Panc1 (cell line): ENCODE measurements at regions not wholly inside any gene's neighbourhood (a gene's known extent, or its start where the extent isn't known, plus 50 kb on each side); places are given as distances from the start of the nearest gene placed in this dataset.

Experiments used
- ATAC-seq: fragments of 200-7000 bp; cut with Tn5 transposase; 2 replicates; pipeline ENCODE4 v1.9.1; 2020; ENCODE audit warnings: mild to moderate bottlenecking, moderate library complexity
- BruUV-seq: library from RNA; stranded (reverse); fragments of 400-500 nt; replicated peaks from 2 replicates; lab custom pipeline; 2021; lab: Mats Ljungman, UMichigan
- CTCF ChIA-PET: fragments of 300-600 bp; sonication (Branson Sonifier 250); formaldehyde crosslinking; loops from one replicate; lab custom pipeline; 2022; ENCODE audit warnings: antibody characterized with exemption; lab: Charles Lee
- POLR2A ChIA-PET: fragments of 300-600 bp; sonication (Branson Sonifier 250); formaldehyde crosslinking; loops from one replicate; lab custom pipeline; 2022; ENCODE audit warnings: antibody characterized with exemption; lab: Charles Lee
- DNase-seq: peaks from one replicate; pipeline ENCODE4 v3.0.0-alpha.2; 2010; ENCODE audit warnings: low read depth, low spot score
- H3K27ac ChIP-seq: 2 replicates; pipeline ENCODE4 v1.5.1; 2011; ENCODE audit warnings: mild to moderate bottlenecking, low read length, inconsistent platforms
- H3K27me3 ChIP-seq: fragments of 200-500 bp; sonication (Bioruptor generic); 2 replicates; pipeline ENCODE4 v1.6.0; 2014; ENCODE audit warnings: low read length, inconsistent platforms; ENCODE audit not compliant: control insufficient read depth, insufficient read depth
- H3K36me3 ChIP-seq: fragments of 200-500 bp; sonication (Bioruptor generic); 2 replicates; pipeline ENCODE4 v1.5.1; 2014; ENCODE audit warnings: inconsistent platforms, mild to moderate bottlenecking, low read length, moderate library complexity; ENCODE audit not compliant: control insufficient read depth, insufficient read depth
- H3K4me1 ChIP-seq: 2 replicates; pipeline ENCODE4 v1.5.1; 2011; ENCODE audit warnings: inconsistent platforms, mild to moderate bottlenecking, low read length, moderate library complexity; ENCODE audit not compliant: control insufficient read depth, insufficient read depth
- H3K4me3 ChIP-seq, 2 experiments: 2 replicates each; pipeline ENCODE4 v1.5.1; 2011 to 2012; ENCODE audit warnings: low read depth in 2 of 2, low read length in 2 of 2, mild to moderate bottlenecking in 2 of 2, inconsistent platforms in 1 of 2, moderate library complexity in 1 of 2
- H3K9me3 ChIP-seq: fragments of 200-500 bp; sonication (Bioruptor generic); 2 replicates; pipeline ENCODE4 v1.5.1; 2014; ENCODE audit warnings: low read depth, mild to moderate bottlenecking, inconsistent platforms, low read length, moderate library complexity; ENCODE audit not compliant: control insufficient read depth, insufficient read depth
- POLR2AphosphoS5 ChIP-seq: IDR thresholded peaks from 2 replicates; pipeline ENCODE4 v1.6.1; 2012; ENCODE audit warnings: mild to moderate bottlenecking, low read depth, low read length, moderate library complexity
- SIN3A ChIP-seq: IDR thresholded peaks from 2 replicates; pipeline ENCODE4 v1.6.1; 2012; ENCODE audit warnings: low read depth, mild to moderate bottlenecking, low read length, moderate library complexity, borderline replicate concordance; ENCODE audit not compliant: insufficient read depth
- TCF7L2 ChIP-seq: IDR thresholded peaks from 2 replicates; pipeline ENCODE4 v1.6.1; 2011; ENCODE audit warnings: mild to moderate bottlenecking, low read depth, low read length, inconsistent platforms
- in situ Hi-C: cut with HindIII; loops from 2 replicates; pipeline ENCODE4 v1.10.0; 2016; ENCODE audit warnings: low sequenced_read_pairs, low pct_unique_long_range_greater_than_20kb
- intact Hi-C: fragments of 100-400 bp; cut with micrococcal nuclease; formaldehyde crosslinking; loops from one replicate; pipeline ENCODE4 v1.10.0; 2022; ENCODE audit not compliant: unreplicated experiment
- TF ChIP-seq, protein P1 (sequence below): fragments of 450-650 bp; IDR thresholded peaks from 2 replicates; pipeline ENCODE4 v1.5.1; 2017; ENCODE audit warnings: mild to moderate bottlenecking
- TF ChIP-seq, protein P2 (sequence below), 2 experiments: IDR thresholded peaks; 2 replicates each; pipeline ENCODE4 v1.6.1; 2011 to 2012; ENCODE audit warnings: low read depth in 2 of 2, control low read depth in 1 of 2, low read length in 1 of 2, mild to moderate bottlenecking in 1 of 2, moderate library complexity in 1 of 2; ENCODE audit not compliant: insufficient read depth in 1 of 2

DNA sequence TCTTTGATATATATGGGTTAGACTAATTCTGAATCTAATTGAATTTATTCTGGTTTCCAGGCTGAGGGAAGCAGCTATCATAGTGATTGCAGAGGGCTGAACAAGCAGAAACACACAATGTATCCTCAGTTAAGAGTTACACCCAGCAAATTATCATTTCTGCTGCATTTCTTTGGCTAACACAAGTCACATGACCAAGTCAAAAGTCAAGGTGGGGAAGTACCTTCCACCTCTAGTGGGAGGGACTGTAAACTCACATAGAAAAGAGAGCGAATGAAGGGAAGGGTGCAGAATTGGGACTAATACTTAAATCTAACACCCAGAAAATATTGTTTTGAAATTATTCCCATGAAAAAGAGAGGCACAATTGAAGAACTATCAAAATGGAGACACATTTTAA lies 719.7 kb upstream of the MMS22L start:
- ATAC-seq: no peak
- no TSS peak for BruUV-seq
- intact Hi-C loops: no loop called here

DNA sequence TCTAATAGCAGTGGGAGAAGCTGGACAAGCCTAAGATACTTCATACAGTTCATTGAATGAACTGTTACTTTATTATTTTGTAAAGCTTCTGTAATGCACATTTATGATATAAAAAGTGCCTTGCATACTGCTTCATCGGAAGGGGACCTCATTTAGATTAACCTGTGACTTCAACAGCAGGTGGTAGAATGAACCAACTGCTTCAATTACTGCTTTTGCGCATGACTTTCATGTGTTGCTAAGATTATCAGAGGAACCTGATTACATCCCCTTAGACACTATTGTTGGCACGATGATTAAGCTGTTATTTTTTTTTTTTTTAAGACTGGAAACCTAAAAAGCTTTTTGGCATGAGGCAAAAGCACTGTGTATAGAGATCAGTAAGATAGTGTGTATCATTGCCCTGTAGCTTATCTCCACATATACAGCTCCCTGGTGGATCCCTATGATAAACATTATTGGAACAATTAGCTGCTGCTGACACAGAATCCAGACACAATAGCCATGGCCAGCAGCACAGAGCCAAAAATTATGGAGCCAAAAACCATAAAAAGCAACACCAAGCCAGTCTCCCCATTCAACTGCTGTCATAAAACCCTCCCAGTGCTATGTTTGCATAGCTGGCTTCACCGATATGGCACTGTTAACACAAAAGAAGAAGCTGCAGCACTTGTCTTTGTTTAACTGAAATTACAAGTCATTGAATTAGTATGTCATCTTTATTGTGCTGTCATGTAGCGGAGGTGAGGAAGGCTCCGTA lies 731.6 kb upstream of the MMS22L start:
- Histone ChIP-seq H3K36me3 (no peaks in the 10 kb centered on the region), H3K9me3 (no peaks in the 10 kb centered on the region), H3K27me3 (no peaks in the 10 kb centered on the region), H3K4me3 (no peak overlapping the region), H3K4me1 (no peaks in the 10 kb centered on the region), H3K27ac (no peak overlapping the region)
- ChIA-PET CTCF (no interaction called here), POLR2A (no interaction called here)
- BruUV-seq: no TSS peak
- intact Hi-C loops: no loop called here
- in situ Hi-C loops: no loop called here
- no peak for TF ChIP-seq SIN3A
- no peak for TF ChIP-seq POLR2AphosphoS5
- TF ChIP-seq, protein P1, sequence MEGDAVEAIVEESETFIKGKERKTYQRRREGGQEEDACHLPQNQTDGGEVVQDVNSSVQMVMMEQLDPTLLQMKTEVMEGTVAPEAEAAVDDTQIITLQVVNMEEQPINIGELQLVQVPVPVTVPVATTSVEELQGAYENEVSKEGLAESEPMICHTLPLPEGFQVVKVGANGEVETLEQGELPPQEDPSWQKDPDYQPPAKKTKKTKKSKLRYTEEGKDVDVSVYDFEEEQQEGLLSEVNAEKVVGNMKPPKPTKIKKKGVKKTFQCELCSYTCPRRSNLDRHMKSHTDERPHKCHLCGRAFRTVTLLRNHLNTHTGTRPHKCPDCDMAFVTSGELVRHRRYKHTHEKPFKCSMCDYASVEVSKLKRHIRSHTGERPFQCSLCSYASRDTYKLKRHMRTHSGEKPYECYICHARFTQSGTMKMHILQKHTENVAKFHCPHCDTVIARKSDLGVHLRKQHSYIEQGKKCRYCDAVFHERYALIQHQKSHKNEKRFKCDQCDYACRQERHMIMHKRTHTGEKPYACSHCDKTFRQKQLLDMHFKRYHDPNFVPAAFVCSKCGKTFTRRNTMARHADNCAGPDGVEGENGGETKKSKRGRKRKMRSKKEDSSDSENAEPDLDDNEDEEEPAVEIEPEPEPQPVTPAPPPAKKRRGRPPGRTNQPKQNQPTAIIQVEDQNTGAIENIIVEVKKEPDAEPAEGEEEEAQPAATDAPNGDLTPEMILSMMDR: no peak
- no peak for TF ChIP-seq TCF7L2
- TF ChIP-seq, protein P2, sequence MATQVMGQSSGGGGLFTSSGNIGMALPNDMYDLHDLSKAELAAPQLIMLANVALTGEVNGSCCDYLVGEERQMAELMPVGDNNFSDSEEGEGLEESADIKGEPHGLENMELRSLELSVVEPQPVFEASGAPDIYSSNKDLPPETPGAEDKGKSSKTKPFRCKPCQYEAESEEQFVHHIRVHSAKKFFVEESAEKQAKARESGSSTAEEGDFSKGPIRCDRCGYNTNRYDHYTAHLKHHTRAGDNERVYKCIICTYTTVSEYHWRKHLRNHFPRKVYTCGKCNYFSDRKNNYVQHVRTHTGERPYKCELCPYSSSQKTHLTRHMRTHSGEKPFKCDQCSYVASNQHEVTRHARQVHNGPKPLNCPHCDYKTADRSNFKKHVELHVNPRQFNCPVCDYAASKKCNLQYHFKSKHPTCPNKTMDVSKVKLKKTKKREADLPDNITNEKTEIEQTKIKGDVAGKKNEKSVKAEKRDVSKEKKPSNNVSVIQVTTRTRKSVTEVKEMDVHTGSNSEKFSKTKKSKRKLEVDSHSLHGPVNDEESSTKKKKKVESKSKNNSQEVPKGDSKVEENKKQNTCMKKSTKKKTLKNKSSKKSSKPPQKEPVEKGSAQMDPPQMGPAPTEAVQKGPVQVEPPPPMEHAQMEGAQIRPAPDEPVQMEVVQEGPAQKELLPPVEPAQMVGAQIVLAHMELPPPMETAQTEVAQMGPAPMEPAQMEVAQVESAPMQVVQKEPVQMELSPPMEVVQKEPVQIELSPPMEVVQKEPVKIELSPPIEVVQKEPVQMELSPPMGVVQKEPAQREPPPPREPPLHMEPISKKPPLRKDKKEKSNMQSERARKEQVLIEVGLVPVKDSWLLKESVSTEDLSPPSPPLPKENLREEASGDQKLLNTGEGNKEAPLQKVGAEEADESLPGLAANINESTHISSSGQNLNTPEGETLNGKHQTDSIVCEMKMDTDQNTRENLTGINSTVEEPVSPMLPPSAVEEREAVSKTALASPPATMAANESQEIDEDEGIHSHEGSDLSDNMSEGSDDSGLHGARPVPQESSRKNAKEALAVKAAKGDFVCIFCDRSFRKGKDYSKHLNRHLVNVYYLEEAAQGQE (IDR thresholded peaks at IDR 0.05; ENCODE audit: insufficient read depth in 1 of 2, low read depth in 2 of 2, low read length in 1 of 2): no peak
- DNase-seq (no peak), ATAC-seq (no peak)

More for the DNA sequence above, 719.7 kb upstream of the MMS22L start:
- ChIA-PET POLR2A (no interaction called here), CTCF (no interaction called here)
- Histone ChIP-seq H3K36me3 (no peaks in the 10 kb centered on the region), H3K27ac (no peak overlapping the region), H3K27me3 (no peaks in the 10 kb centered on the region), H3K9me3 (no peaks in the 10 kb centered on the region), H3K4me1 (no peaks in the 10 kb centered on the region), H3K4me3 (no peak overlapping the region)
- no peak for DNase-seq
- TF ChIP-seq POLR2AphosphoS5 (no peak), SIN3A (no peak), TCF7L2 (no peak)
- TF ChIP-seq, protein P2 (IDR thresholded peaks at IDR 0.05; ENCODE audit: insufficient read depth in 1 of 2, low read depth in 2 of 2, low read length in 1 of 2): no peak
- TF ChIP-seq, protein P1: no peak
- in situ Hi-C loops: no loop called here
